T-helper 1 cell (primary cell): ENCODE measurements at regions not wholly inside any gene's neighbourhood (a gene's known extent, or its start where the extent isn't known, plus 50 kb on each side); places are given as distances from the start of the nearest gene placed in this dataset.

Source experiments
- DNase-seq, 5 donors: peaks; one replicate each; pipeline ENCODE4 v3.0.0-alpha.2; 2012 to 2020

GRCh38 chr15:47496343-47497185, 220.7 kb upstream of the SEMA6D start:
- no peak for DNase-seq

- DNase-seq, result no peak
Measured at GRCh38 chr15:47500842-47501241, 216.5 kb upstream of the SEMA6D start.

GRCh38 chr15:47502041-47502440, 215.3 kb upstream of the SEMA6D start:
- no peak for DNase-seq

- DNase-seq, result no peak
Measured at GRCh38 chr15:47503876-47504275, 213.4 kb upstream of the SEMA6D start.

DNA sequence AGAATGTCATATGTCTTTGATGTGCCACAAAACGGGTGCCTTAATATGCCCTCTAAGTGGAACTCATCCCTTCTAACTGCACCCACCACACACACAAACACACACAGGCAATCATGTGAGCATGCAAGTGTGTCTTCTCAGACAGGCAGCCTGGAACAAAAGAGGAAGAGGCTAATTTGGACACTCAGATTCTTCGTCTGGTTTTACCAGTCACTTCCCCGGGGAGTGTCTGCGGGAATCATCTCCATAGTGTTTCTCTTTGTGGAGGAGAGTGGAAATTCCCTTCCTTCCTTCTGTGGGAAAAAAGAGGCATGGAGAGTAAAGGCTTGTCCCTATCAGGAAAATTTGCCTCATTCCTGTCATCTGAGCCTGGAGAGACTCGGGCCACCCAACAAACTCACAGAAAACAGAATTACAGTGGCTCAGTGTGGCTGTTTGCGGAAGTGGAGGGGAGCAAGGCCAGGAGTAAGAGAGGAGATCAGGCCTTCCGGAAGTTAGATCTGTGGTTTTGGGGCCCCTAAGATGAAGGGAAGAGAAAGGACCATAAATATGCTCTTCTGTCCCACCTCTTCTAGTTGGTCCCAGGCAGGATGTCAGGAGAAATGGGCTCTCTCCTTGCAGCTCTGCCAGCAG, 212.6 kb upstream of the SEMA6D start:
- no peak for DNase-seq

DNA sequence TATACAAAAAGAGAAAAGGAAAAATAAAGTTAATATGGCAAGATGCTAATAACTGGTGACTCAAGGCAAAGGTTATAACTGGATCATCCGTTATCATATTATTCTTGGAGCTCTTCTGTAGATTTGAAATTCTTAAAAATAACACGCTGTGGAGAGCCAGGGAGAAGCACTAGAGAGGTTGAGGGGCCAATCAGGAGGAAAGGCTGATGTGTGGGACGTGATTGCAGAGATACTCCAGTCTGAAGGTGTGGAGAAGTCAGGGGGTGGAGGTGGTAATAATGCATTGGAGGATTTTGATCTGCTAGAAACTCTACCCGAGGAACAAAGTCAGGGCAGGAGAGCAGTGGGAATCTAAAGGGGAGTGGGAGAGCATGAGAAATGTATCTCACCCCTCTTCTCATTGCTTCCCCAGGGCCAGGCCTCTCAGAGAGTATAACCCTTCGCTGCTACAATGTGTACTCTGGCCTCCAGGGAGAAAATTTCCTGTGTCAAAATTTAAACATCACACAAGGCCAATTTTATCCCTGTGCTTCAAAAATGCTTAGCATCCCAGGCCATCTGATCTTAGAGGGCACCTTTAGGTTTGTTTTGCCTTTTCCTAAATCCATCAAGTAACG, 211.5 kb upstream of the SEMA6D start:
- no peak for DNase-seq

- no peak for DNase-seq
Measured at GRCh38 chr15:47506329-47507100, 210.8 kb upstream of the SEMA6D start.

GRCh38 chr15:47507221-47507985, 209.9 kb upstream of the SEMA6D start:
- no peak for DNase-seq

DNA sequence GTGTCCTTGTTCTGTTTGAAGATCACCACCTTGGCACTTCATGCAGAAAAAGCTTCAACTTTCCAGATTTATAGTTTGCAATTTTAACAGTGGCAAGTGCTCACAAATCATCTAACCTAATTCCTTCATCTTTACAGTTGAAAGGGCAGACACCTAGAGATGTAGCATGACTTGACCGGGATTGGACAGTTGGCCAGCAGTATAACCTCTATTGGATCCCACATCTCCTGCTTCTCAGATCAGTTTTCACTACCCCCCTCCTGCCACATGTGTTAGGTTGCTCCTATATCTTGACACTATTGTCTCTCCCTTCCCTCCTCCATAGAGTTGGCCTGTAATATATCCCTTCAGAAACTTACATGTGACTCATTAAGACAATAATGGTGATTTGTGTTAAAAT, 206.0 kb upstream of the SEMA6D start:
- DNase-seq, result no peak

GRCh38 chr15:47513471-47513870, 203.8 kb upstream of the SEMA6D start:
- no peak for DNase-seq

- DNase-seq, result no peak
Measured at GRCh38 chr15:47514200-47514652, 203.1 kb upstream of the SEMA6D start.

DNA sequence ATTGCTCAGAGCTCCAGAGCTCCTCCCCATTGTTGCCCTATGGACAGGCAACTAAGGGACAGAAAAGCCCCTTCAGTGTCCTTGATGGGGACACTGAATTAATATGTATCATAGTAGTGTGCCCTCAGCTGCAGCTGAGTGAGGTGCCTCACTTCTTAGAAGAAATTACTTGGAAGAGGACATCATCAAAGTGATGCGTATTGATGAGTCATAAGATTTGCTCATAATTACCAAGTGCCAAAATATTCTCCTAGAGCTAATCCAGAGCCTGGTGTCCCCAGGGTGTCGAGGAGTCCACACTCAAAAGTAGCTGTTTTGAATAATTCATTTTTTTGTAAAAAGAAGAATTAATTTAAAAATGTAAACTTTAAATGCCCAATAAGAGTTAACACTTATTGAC, 200.7 kb upstream of the SEMA6D start:
- no peak for DNase-seq

DNA sequence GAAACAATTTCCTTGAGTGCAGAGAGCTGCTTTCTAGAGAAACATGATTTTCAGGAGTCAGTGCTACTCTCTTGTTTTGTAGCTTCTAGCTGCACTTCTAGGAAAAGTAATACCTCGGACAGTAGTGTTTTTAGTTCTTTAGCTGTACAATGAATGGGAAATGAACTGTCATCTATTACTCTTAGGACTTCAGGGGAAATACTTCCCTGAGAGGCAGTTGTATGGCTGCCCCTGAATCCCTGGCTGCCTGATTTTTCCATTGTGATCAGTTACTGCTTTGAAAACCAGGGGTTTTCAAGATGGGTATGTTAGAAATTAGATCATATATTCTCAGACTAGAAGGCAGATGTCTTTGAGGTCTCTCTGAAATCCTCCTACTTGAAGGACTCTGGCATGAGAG, 200.3 kb upstream of the SEMA6D start:
- no peak for DNase-seq

GRCh38 chr15:47517737-47518136, 199.6 kb upstream of the SEMA6D start:
- no peak for DNase-seq

GRCh38 chr15:47523681-47524475, 193.4 kb upstream of the SEMA6D start:
- DNase-seq, result no peak

DNA sequence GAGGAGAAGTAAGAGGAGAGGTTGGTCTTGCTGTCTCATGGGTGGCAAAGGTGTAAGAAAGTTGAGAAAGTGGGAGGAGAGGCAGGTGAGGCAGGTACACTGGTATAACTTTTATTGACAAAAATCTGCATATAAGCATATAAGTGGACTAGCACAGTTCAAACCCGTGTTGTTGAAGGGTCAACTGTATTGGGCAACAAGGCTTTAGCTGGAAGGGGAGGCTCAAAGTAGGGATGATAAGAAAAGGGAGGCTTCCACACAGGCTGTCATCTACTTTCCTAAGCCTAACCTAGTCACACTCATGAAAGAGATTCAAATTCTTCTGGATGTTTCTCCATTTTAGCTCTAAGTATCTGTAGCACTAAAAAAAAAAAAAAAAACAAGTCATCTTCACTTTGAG, 188.1 kb upstream of the SEMA6D start:
- no peak for DNase-seq

GRCh38 chr15:47534673-47535072, 182.6 kb upstream of the SEMA6D start:
- no peak for DNase-seq

DNA sequence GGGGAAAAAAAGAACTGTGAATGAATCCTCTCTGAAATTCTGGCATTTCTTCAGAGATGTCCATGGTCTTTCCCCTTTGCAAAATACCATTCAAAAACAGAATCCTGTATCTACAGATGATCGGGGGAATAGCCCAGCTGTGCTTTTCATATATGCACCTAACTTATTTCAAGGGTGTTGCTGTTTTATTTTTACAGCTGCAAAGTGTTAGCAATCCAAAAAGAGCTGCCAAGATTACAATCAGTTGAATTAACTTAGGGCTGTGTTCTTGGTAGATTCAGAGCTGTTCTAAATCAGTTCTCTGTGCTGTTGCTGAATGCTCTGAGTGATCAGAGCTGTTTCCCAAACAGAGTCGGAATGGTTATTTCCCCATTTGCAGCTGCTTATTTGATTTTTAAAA, 175.7 kb upstream of the SEMA6D start:
- no peak for DNase-seq

- no peak for DNase-seq
Measured at GRCh38 chr15:47542312-47542989, 174.9 kb upstream of the SEMA6D start.

DNA sequence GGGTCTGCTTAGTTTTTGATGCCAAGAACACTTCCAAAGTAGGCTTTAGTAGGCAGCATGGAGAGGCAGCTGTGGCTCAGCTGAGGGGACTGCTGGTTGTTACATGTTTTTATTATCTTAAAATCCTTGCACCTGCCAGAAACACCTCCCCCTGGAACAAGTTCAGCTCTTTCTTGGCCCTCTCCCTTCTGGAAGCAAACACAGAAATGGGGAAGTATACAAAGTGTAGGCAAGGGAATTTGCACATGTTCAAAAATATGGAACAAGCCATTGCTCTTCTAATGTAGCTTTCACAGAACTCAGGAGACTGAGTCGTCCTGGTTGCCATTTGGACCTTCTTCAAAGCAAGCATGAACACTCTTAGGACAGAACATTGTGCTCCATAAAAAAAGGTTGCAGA, 169.1 kb upstream of the SEMA6D start:
- no peak for DNase-seq

GRCh38 chr15:47548986-47549385, 168.3 kb upstream of the SEMA6D start:
- no peak for DNase-seq
